IMR-90 (cell line): ENCODE measurements at regions not wholly inside any gene's neighbourhood (a gene's known extent, or its start where the extent isn't known, plus 50 kb on each side); places are given as distances from the start of the nearest gene placed in this dataset.

Experiments
- ATAC-seq: fragments of 200-7000 bp; cut with Tn5 transposase; 2 replicates; pipeline ENCODE4 v1.9.1; 2020; ENCODE audit warnings: low read depth, mild to moderate bottlenecking, moderate library complexity
- BruUV-seq: library from RNA; stranded (reverse); fragments of 400-500 nt; replicated peaks from 2 replicates; lab custom pipeline; 2021; lab: Mats Ljungman, UMichigan
- CTCF ChIA-PET: fragments of 300-600 bp; formaldehyde crosslinking; extraction: SDS; loops from one replicate; lab custom pipeline; 2021; ENCODE audit warnings: antibody characterized with exemption; lab: Yijun Ruan, JAX
- POLR2A ChIA-PET: fragments of 300-600 bp; sonication (Branson Sonifier 250); formaldehyde crosslinking; loops from one replicate; lab custom pipeline; 2022; ENCODE audit warnings: antibody characterized with exemption; ENCODE audit not compliant: unreplicated experiment; lab: Charles Lee
- DNase-seq: peaks from one replicate; pipeline ENCODE4 v3.0.0; 2013
- H2AFZ ChIP-seq: replicated peaks from 2 replicates; pipeline ENCODE3; 2013; ENCODE audit warnings: low read length, mild to moderate bottlenecking; ENCODE audit not compliant: poor library complexity
- H2AK5ac ChIP-seq: 2 replicates; pipeline ENCODE4 v1.6.1; 2013; ENCODE audit warnings: low read depth, low read length, inconsistent platforms
- H2AK9ac ChIP-seq: replicated peaks from 2 replicates; pipeline ENCODE3; 2013; ENCODE audit warnings: mild to moderate bottlenecking, low read depth, low read length, moderate library complexity; ENCODE audit not compliant: poor library complexity
- H2BK120ac ChIP-seq: 2 replicates; pipeline ENCODE4 v1.6.1; 2013; ENCODE audit warnings: low read depth, low read length, inconsistent platforms
- H2BK15ac ChIP-seq: 3 replicates; pipeline ENCODE4 v1.6.1; 2013; ENCODE audit warnings: low read depth, low read length, inconsistent platforms
- H2BK20ac ChIP-seq: 2 replicates; pipeline ENCODE4 v1.6.1; 2013; ENCODE audit warnings: low read depth, mild to moderate bottlenecking, inconsistent platforms, low read length, moderate library complexity
- H2BK5ac ChIP-seq: 2 replicates; pipeline ENCODE4 v1.6.1; 2013; ENCODE audit warnings: mild to moderate bottlenecking, low read depth, low read length, inconsistent platforms; ENCODE audit not compliant: poor library complexity, severe bottlenecking
- H3K14ac ChIP-seq: replicated peaks from 2 replicates; pipeline ENCODE4 v1.6.1; 2013; ENCODE audit warnings: low read depth, low read length, inconsistent platforms
- H3K18ac ChIP-seq: 2 replicates; pipeline ENCODE4 v1.6.1; 2013; ENCODE audit warnings: low read depth, low read length, control low read depth
- H3K23ac ChIP-seq: 2 replicates; pipeline ENCODE4 v1.6.1; 2013; ENCODE audit warnings: low read depth, low read length, inconsistent platforms
- H3K27ac ChIP-seq: 2 replicates; pipeline ENCODE4 v1.5.1; 2013; ENCODE audit warnings: mild to moderate bottlenecking, control low read depth, low read length; ENCODE audit not compliant: insufficient read depth
- H3K27me3 ChIP-seq: 2 replicates; pipeline ENCODE4 v1.6.1; 2013; ENCODE audit warnings: low read length; ENCODE audit not compliant: control insufficient read depth, insufficient read depth
- H3K36me3 ChIP-seq: 2 replicates; pipeline ENCODE4 v1.6.1; 2013; ENCODE audit warnings: low read length, mixed read lengths; ENCODE audit not compliant: control insufficient read depth, insufficient read depth
- H3K4ac ChIP-seq: 2 replicates; pipeline ENCODE4 v1.6.1; 2013; ENCODE audit warnings: low read depth, low read length, inconsistent platforms
- H3K4me1 ChIP-seq: 2 replicates; pipeline ENCODE4 v1.6.1; 2013; ENCODE audit warnings: low read length, mixed read lengths; ENCODE audit not compliant: control insufficient read depth, insufficient read depth
- H3K4me2 ChIP-seq: 2 replicates; pipeline ENCODE4 v1.6.1; 2013; ENCODE audit warnings: low read depth, mild to moderate bottlenecking, control low read depth, low read length, moderate library complexity
- H3K4me3 ChIP-seq: 2 replicates; pipeline ENCODE4 v1.5.1; 2013; ENCODE audit warnings: low read depth, mild to moderate bottlenecking, control low read depth, low read length, moderate library complexity; ENCODE audit not compliant: insufficient read depth
- H3K56ac ChIP-seq: 2 replicates; pipeline ENCODE4 v1.6.1; 2013; ENCODE audit warnings: low read length, inconsistent platforms; ENCODE audit not compliant: insufficient read depth; ENCODE audit errors: extremely low read depth
- H3K79me1 ChIP-seq, 2 experiments: 2 replicates each; pipeline ENCODE4 v1.6.1; 2013; ENCODE audit warnings: low read length in 2 of 2, inconsistent platforms in 1 of 2, low read depth in 1 of 2
- H3K9ac ChIP-seq: 2 replicates; pipeline ENCODE4 v1.6.1; 2013; ENCODE audit warnings: low read depth, low read length, control low read depth
- H3K9me1 ChIP-seq: 2 replicates; pipeline ENCODE4 v1.6.1; 2013; ENCODE audit warnings: low read length, inconsistent platforms; ENCODE audit not compliant: insufficient read depth
- H3K9me3 ChIP-seq: 2 replicates; pipeline ENCODE4 v1.6.1; 2013; ENCODE audit warnings: low read length; ENCODE audit not compliant: control insufficient read depth, insufficient read depth
- H4K20me1 ChIP-seq: 2 replicates; pipeline ENCODE4 v1.6.1; 2013; ENCODE audit warnings: low read length, inconsistent platforms; ENCODE audit not compliant: insufficient read depth
- H4K5ac ChIP-seq: 2 replicates; pipeline ENCODE4 v1.6.1; 2013; ENCODE audit warnings: mild to moderate bottlenecking, low read depth, low read length, control low read depth
- H4K8ac ChIP-seq, 2 experiments: 2 replicates each; pipeline ENCODE4 v1.6.1; 2013; ENCODE audit warnings: low read depth in 2 of 2, low read length in 2 of 2, control low read depth in 1 of 2, inconsistent platforms in 1 of 2
- H4K91ac ChIP-seq: 2 replicates; pipeline ENCODE4 v1.6.1; 2013; ENCODE audit warnings: low read depth, low read length, inconsistent platforms; ENCODE audit not compliant: insufficient read depth
- CEBPB ChIP-seq: IDR thresholded peaks from 2 replicates; pipeline ENCODE4 v1.6.1; 2012; ENCODE audit warnings: low read depth, low read length, improper control_type of control experiment
- RFX5 ChIP-seq: IDR thresholded peaks from 2 replicates; pipeline ENCODE4 v1.8.0; 2012; ENCODE audit warnings: low read depth, mild to moderate bottlenecking, low read length, moderate library complexity
- WGBS, 2 experiments: methylation state at CpG; one replicate each; pipeline versions ENCODE4 v1.1.5 to v1.1.7; 2013; ENCODE audit warnings: missing lambda C conversion rate in 2 of 2; ENCODE audit not compliant: insufficient read length in 1 of 2; ENCODE audit errors: extremely low coverage in 2 of 2; 5-methylcytosine and 5-hydroxymethylcytosine counted together
- dilution Hi-C: fragments of 300-500 bp; cut with HindIII; formaldehyde crosslinking; loops from one replicate; pipeline ENCODE4 v1.14.3; 2018; ENCODE audit warnings: low sequenced_read_pairs; ENCODE audit not compliant: unreplicated experiment
- in situ Hi-C: fragments of 300-500 bp; cut with MboI; formaldehyde crosslinking; loops from 3 replicates; pipeline ENCODE4 v1.14.3; 2019; ENCODE audit warnings: low sequenced_read_pairs, inconsistent platforms, mixed read lengths
- intact Hi-C: fragments of 100-400 bp; cut with micrococcal nuclease; formaldehyde crosslinking; loops from 2 replicates; pipeline ENCODE4 v1.10.0; 2022

- TF ChIP-seq CEBPB (no peak), RFX5 (no peak)
- Histone ChIP-seq H2BK5ac (no peak overlapping the region), H4K91ac (no peak overlapping the region), H2AK9ac (no peak overlapping the region), H3K14ac (no peak overlapping the region), H3K4ac (no peak overlapping the region), H3K27ac (no peak overlapping the region), H4K8ac (no peak overlapping the region), H3K23ac (no peak overlapping the region), H3K36me3 (no peaks in the 10 kb centered on the region), H3K4me1 (no peaks in the 10 kb centered on the region), H2BK15ac (no peak overlapping the region), H2BK120ac (no peak overlapping the region), H3K27me3 (no peaks in the 10 kb centered on the region; the same call in 1 of the 2 replicates), H3K4me3 (no peak overlapping the region), H3K56ac (no peak overlapping the region), H3K9me3 (no peaks in the 10 kb centered on the region), H4K20me1 (no peaks in the 10 kb centered on the region), H2BK20ac (no peak overlapping the region), H2AK5ac (no peak overlapping the region), H3K79me1 (no peaks in the 10 kb centered on the region), H2AFZ (no peak overlapping the region), H3K18ac (no peak overlapping the region), H3K9me1 (no peaks in the 10 kb centered on the region), H3K9ac (no peak overlapping the region), H4K5ac (no peak overlapping the region), H3K4me2 (no peak overlapping the region)
- no peak for ATAC-seq
- dilution Hi-C loops, result no loop called here
- intact Hi-C loops, result no loop called here
- POLR2A ChIA-PET, result no interaction called here
- in situ Hi-C loops, result no loop called here
- CTCF ChIA-PET, result interaction anchor here (0.6 kb wide), 1 partner anchor 174 kb away, joined by 3 read pairs; no protein-coding TSS in a partner anchor
- DNase-seq, result no peak
- no CpG with 5 or more reads among the region's 5 CpGs for WGBS, 2 experiments
- BruUV-seq, result no TSS peak
Observed at GRCh38 chr16:80253741-80254140, 287.1 kb upstream of the DYNLRB2 start.
